ENCODE measurements at regions not wholly inside any gene's neighbourhood (a gene's known extent, or its start where the extent isn't known, plus 50 kb on each side); places are given as distances from the start of the nearest gene placed in this dataset.

- Histone ChIP-seq H3K27ac (no peak overlapping the region), H3K36me3 (replicated peaks in 1 of 2; ENCODE audit: insufficient read depth in 1 of 2, low read depth in 2 of 2) (no peaks in the 10 kb centered on the region), H3K9me3 (no peaks in the 10 kb centered on the region), H3K4me1 (no peaks in the 10 kb centered on the region), H3K4me3 (no peak overlapping the region), H3K27me3 (no peaks in the 10 kb centered on the region)
- no peak for TF ChIP-seq CTCF (IDR thresholded peaks at IDR 0.05)
- intact Hi-C loops (cut with DNase I) = no loop called here
- no peak for ATAC-seq
- no peak for DNase-seq
- WGBS, 2 donors = 76 to 77% methylated on average over 2 of the region's 2 CpGs
Measured at GRCh38 chr4:171448358-171448757, 364.8 kb upstream of the GALNTL6 start.

DNA sequence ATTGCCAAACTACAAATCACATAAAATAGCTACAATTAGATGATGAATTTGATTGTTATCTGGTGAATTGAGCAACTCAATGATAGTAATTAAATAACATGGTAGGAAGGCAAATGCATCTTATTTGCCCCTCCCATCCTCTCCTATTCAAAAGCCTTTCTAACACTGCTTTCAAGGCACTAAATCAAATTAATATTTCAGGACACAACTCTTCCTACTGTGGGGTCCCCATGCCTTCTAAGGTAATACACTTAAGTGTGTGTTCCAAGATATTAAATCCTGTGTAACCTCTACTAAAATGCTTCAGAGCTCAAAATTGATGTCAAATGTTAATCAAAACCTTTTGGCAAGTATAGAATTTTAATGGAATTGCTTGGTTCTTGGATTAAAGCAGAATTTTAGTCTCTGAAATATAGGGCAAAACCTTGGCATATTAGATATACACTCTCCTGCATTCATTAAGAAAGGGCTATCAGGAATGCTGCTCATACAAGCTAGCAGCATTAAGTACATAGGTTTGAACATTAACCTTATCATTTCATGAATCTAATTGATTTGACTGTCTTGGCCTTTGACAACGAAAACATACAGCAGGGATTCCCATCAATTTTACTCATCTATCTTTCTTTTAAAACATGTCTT, 371.8 kb upstream of the GALNTL6 start:
- no peaks in the 10 kb centered on the region for H3K4me1 ChIP-seq
- 3 to 11% methylated on average over 1 of the region's 1 CpG for WGBS, 2 donors
- intact Hi-C loops (cut with DNase I) = no loop called here
- H3K27ac ChIP-seq = no peak overlapping the region
- H3K9me3 ChIP-seq = no peaks in the 10 kb centered on the region
- TF ChIP-seq CTCF (IDR thresholded peaks at IDR 0.05) (no peak), POLR2A (IDR thresholded peaks at IDR 0.05) (no peak)
- no peak overlapping the region for H3K4me3 ChIP-seq
- H3K36me3 ChIP-seq (replicated peaks in 1 of 2; ENCODE audit: insufficient read depth in 1 of 2, low read depth in 2 of 2) = no peaks in the 10 kb centered on the region
- no peaks in the 10 kb centered on the region for H3K27me3 ChIP-seq
- ATAC-seq (no peak), DNase-seq (no peak)

- Histone ChIP-seq H3K9me3 (no peaks in the 10 kb centered on the region), H3K27ac (no peak overlapping the region), H3K27me3 (no peaks in the 10 kb centered on the region), H3K36me3 (replicated peaks in 1 of 2; ENCODE audit: insufficient read depth in 1 of 2, low read depth in 2 of 2) (no peaks in the 10 kb centered on the region), H3K4me3 (no peak overlapping the region), H3K4me1 (no peaks in the 10 kb centered on the region)
- TF ChIP-seq POLR2A (IDR thresholded peaks at IDR 0.05) (no peak), CTCF (IDR thresholded peaks at IDR 0.05) (peak in 1 of 7 experiments; percentile 13)
- DNase-seq = no peak
- no peak for ATAC-seq
- intact Hi-C loops (cut with DNase I) = no loop called here
Measured at GRCh38 chr4:171433674-171434073, 379.5 kb upstream of the GALNTL6 start.

GRCh38 chr4:171432536-171432935, 380.7 kb upstream of the GALNTL6 start:
- H3K4me3 ChIP-seq = no peak overlapping the region
- DNase-seq (no peak), ATAC-seq (no peak)
- no peak overlapping the region for H3K27ac ChIP-seq
- intact Hi-C loops (cut with DNase I) = no loop called here
- H3K27me3 ChIP-seq = no peaks in the 10 kb centered on the region
- no peaks in the 10 kb centered on the region for H3K9me3 ChIP-seq
- TF ChIP-seq CTCF (IDR thresholded peaks at IDR 0.05) (no peak), POLR2A (IDR thresholded peaks at IDR 0.05) (no peak)
- no peaks in the 10 kb centered on the region for H3K4me1 ChIP-seq
- no peaks in the 10 kb centered on the region for H3K36me3 ChIP-seq (replicated peaks in 1 of 2; ENCODE audit: insufficient read depth in 1 of 2, low read depth in 2 of 2)

- Histone ChIP-seq H3K4me3 (no peak overlapping the region), H3K36me3 (replicated peaks in 1 of 2; ENCODE audit: insufficient read depth in 1 of 2, low read depth in 2 of 2) (no peaks in the 10 kb centered on the region), H3K4me1 (no peaks in the 10 kb centered on the region), H3K9me3 (no peaks in the 10 kb centered on the region), H3K27me3 (no peaks in the 10 kb centered on the region), H3K27ac (no peak overlapping the region)
- no peak for DNase-seq
- no peak for ATAC-seq
- WGBS, 2 donors = 91 to 99% methylated on average over 3 of the region's 3 CpGs
- intact Hi-C loops (cut with DNase I) = no loop called here
- no peak for TF ChIP-seq CTCF (IDR thresholded peaks at IDR 0.05)
- no peak for TF ChIP-seq POLR2A (IDR thresholded peaks at IDR 0.05)
Measured at GRCh38 chr4:171430495-171430894, 382.7 kb upstream of the GALNTL6 start.

Data from body of pancreas (tissue), 4 donors.